ENCODE measurements at regions not wholly inside any gene's neighbourhood (a gene's known extent, or its start where the extent isn't known, plus 50 kb on each side); places are given as distances from the start of the nearest gene placed in this dataset.

GRCh38 chr4:175891231-175891630 lies 79.2 kb upstream of the GPM6A start:
- TF ChIP-seq CTCF (IDR thresholded peaks at IDR 0.05; ENCODE audit: low read depth, low read length, missing control alignments): no peak
- DNase-seq (ENCODE audit: low read depth): no peak
- no peak overlapping the region for H3K4me3 ChIP-seq (ENCODE audit: low read depth, low read length)
- in situ Hi-C loops (cut with HindIII; ENCODE audit: low sequenced_read_pairs): no loop called here

GRCh38 chr4:175891851-175892250 lies 79.8 kb upstream of the GPM6A start:
- in situ Hi-C loops (cut with HindIII; ENCODE audit: low sequenced_read_pairs): no loop called here
- no peak overlapping the region for H3K4me3 ChIP-seq (ENCODE audit: low read depth, low read length)
- peak; percentile 30 for TF ChIP-seq CTCF (IDR thresholded peaks at IDR 0.05; ENCODE audit: low read depth, low read length, missing control alignments)
- peak; percentile 28 for DNase-seq (ENCODE audit: low read depth)

- DNase-seq (ENCODE audit: low read depth): no peak
- in situ Hi-C loops (cut with HindIII; ENCODE audit: low sequenced_read_pairs): no loop called here
- H3K4me3 ChIP-seq (ENCODE audit: low read depth, low read length): no peak overlapping the region
- no peak for TF ChIP-seq CTCF (IDR thresholded peaks at IDR 0.05; ENCODE audit: low read depth, low read length, missing control alignments)
These were observed 93.9 kb upstream of the GPM6A start for GRCh38 chr4:175905925-175906324.

GRCh38 chr4:175906384-175906783 lies 94.3 kb upstream of the GPM6A start:
- in situ Hi-C loops (cut with HindIII; ENCODE audit: low sequenced_read_pairs): no loop called here
- DNase-seq (ENCODE audit: low read depth): no peak
- no peak overlapping the region for H3K4me3 ChIP-seq (ENCODE audit: low read depth, low read length)
- no peak for TF ChIP-seq CTCF (IDR thresholded peaks at IDR 0.05; ENCODE audit: low read depth, low read length, missing control alignments)

GRCh38 chr4:175910700-175911099 lies 98.6 kb upstream of the GPM6A start:
- TF ChIP-seq CTCF (IDR thresholded peaks at IDR 0.05; ENCODE audit: low read depth, low read length, missing control alignments): no peak
- no peak overlapping the region for H3K4me3 ChIP-seq (ENCODE audit: low read depth, low read length)
- in situ Hi-C loops (cut with HindIII; ENCODE audit: low sequenced_read_pairs): loop anchor here (5.0 kb wide), 1 partner anchor 58 kb away; no protein-coding TSS in a partner anchor
- no peak for DNase-seq (ENCODE audit: low read depth)

GRCh38 chr4:175916626-175917351 lies 104.7 kb upstream of the GPM6A start:
- no peak overlapping the region for H3K4me3 ChIP-seq (ENCODE audit: low read depth, low read length)
- DNase-seq (ENCODE audit: low read depth): peak; percentile 5
- TF ChIP-seq CTCF (IDR thresholded peaks at IDR 0.05; ENCODE audit: low read depth, low read length, missing control alignments): no peak
- in situ Hi-C loops (cut with HindIII; ENCODE audit: low sequenced_read_pairs): no loop called here
